Rectal smooth muscle tissue (tissue), 1 donor: ENCODE measurements at regions not wholly inside any gene's neighbourhood (a gene's known extent, or its start where the extent isn't known, plus 50 kb on each side); places are given as distances from the start of the nearest gene placed in this dataset.

Source experiments
- H3K27ac ChIP-seq: one replicate; pipeline ENCODE4 v1.7.0; 2013; ENCODE audit warnings: low read depth, low read length, inconsistent platforms
- H3K27me3 ChIP-seq: one replicate; pipeline ENCODE4 v1.7.0; 2013; ENCODE audit warnings: low read length; ENCODE audit not compliant: control insufficient read depth, insufficient read depth
- H3K36me3 ChIP-seq: one replicate; pipeline ENCODE4 v1.7.0; 2013; ENCODE audit warnings: low read length; ENCODE audit not compliant: control insufficient read depth, insufficient read depth
- H3K4me1 ChIP-seq: one replicate; pipeline ENCODE4 v1.7.0; 2013; ENCODE audit warnings: low read length; ENCODE audit not compliant: control insufficient read depth, insufficient read depth
- H3K4me3 ChIP-seq: one replicate; pipeline ENCODE4 v1.7.0; 2013; ENCODE audit warnings: low read length
- H3K9ac ChIP-seq: one replicate; pipeline ENCODE4 v1.7.0; 2013; ENCODE audit warnings: low read length

DNA sequence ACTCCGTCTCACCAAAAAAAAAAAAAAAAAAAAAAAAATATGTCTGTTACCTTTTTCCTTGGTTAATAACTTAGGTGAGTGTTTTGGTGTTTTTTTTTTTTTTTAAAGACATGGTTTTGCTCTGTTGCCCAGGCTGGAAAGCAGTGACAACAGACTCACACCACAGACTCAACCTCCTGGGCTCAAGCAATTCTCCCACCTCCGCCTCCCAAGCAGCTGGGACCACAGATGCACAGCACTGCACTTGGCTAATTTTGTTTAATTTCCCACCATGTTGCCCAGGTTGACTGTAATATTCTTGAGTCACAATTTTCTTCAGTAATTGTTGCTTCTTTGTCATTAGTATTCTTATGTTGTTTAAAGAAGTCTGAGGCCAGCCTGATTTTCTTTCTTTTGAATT is 149.2 kb upstream of the SYT6 start:
- Histone ChIP-seq H3K9ac (no peak overlapping the region), H3K27me3 (no peaks in the 10 kb centered on the region), H3K4me1 (no peaks in the 10 kb centered on the region), H3K4me3 (no peak overlapping the region), H3K27ac (no peak overlapping the region), H3K36me3 (no peaks in the 10 kb centered on the region)

DNA sequence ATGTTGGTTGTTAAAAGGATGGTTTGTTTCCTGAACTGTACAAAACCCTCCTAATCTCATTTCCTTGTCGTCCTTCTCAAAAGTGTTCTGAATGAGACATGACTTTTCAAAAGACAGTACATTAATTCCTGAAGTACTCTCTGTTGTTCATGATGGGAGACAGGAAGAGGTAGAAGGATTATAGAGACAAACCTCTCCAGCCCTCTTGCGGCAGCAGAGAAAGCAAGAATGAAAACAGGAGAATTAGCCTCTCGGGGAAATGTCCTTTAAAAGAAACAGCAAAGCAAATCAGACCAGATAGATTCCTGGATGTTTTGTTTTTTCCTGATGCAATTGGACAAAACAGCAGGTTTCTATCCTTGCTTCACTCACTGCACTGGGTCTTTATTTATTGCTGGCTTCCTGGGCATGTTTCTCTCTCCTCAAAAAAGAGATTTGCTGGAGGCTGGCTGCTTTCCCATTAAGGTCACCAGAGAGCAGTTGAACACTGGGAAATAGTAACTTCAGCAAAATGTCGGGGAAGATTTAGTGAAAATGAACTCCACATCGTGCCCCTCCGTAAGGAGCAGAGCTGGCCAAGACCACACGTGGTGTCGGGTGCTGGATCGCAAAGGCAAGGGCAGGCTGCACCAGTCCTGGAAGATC is 145.8 kb upstream of the SYT6 start:
- Histone ChIP-seq H3K36me3 (no peaks in the 10 kb centered on the region), H3K27ac (no peak overlapping the region), H3K9ac (no peak overlapping the region), H3K27me3 (no peaks in the 10 kb centered on the region), H3K4me3 (no peak overlapping the region), H3K4me1 (no peaks in the 10 kb centered on the region)

DNA sequence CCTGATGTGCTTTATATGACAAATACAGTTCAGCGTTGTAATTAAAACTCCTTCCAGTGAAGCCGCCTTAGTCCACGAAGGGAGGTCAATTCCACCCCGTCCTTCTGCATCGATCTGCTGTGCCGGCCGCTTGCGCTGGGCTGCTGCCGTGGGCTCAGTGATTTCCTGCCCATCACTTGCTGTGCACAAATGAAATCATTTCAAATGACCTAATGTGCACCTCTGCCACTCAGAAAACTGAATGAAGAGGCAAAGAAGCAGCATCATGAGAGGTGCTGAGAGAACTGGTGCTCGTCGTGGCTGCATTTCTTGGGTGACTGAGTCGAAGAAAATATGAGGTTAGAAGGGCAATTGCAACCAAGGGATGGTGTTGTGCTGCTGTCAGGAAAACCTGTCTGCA is 144.3 kb upstream of the SYT6 start:
- Histone ChIP-seq H3K4me1 (no peaks in the 10 kb centered on the region), H3K4me3 (no peak overlapping the region), H3K27ac (no peak overlapping the region), H3K27me3 (no peaks in the 10 kb centered on the region), H3K36me3 (no peaks in the 10 kb centered on the region), H3K9ac (no peak overlapping the region)

DNA sequence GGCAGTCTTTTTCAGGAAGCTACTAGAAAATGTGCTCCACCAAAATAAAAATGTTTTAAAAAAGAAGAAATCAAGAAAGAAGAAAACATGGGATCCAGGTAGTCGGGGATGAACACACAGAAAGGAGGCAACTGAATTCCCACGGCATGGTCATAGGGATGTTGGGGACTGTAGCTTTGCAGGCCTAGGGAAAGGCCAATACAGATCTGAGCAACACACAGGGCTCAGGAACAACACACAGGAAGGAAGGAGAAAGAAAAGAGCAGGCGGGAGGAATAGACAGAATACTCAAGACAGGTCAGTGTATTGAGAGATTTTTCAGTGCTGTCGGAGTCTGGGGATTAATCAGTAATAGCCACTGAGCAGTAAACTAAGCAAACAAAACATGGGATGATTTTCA is 142.7 kb upstream of the SYT6 start:
- H3K9ac ChIP-seq = no peak overlapping the region
- H3K4me3 ChIP-seq = no peak overlapping the region
- H3K4me1 ChIP-seq = no peaks in the 10 kb centered on the region
- H3K27ac ChIP-seq = no peak overlapping the region
- no peaks in the 10 kb centered on the region for H3K27me3 ChIP-seq
- H3K36me3 ChIP-seq = no peaks in the 10 kb centered on the region

DNA sequence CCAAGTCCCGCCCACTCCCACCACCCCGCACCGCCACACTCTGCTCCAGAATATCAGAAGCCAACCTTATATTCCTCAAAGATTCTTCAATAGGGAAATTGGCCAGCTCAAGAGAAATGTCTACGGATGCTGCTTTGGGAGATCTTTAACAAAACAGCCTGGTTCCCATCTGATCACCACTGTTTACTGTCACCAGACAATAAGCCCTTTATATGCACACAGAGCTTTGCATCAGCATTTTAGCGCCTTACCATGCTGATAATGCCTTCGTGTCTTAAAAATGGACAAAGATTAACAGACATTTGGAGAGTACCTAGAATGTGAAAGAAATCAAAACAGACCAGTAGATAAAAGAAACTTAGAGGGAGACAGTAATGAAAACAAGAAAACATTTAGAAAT is 141.7 kb upstream of the SYT6 start:
- Histone ChIP-seq H3K36me3 (no peaks in the 10 kb centered on the region), H3K9ac (no peak overlapping the region), H3K4me3 (no peak overlapping the region), H3K27ac (no peak overlapping the region), H3K4me1 (no peaks in the 10 kb centered on the region), H3K27me3 (no peaks in the 10 kb centered on the region)

DNA sequence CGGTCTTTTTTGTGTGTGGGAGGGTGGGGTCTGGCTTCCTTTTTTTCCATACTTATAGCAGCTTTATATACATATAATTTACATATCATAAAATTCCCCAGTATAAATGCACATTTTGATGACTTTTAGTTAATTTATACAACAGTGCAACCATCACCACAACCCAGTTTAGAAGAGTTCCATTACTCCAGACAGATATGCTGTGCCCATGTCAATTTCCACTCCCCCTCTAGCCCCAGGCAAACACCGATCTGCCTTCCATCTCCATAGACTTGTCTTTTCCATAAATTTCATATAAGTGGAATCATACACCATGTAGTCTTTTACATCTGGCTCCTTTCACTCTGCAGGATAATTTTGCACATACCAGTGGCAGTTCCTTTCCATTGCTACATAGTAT is 139.2 kb upstream of the SYT6 start:
- no peaks in the 10 kb centered on the region for H3K4me1 ChIP-seq
- no peaks in the 10 kb centered on the region for H3K36me3 ChIP-seq
- no peak overlapping the region for H3K9ac ChIP-seq
- no peaks in the 10 kb centered on the region for H3K27me3 ChIP-seq
- no peak overlapping the region for H3K4me3 ChIP-seq
- H3K27ac ChIP-seq = no peak overlapping the region

DNA sequence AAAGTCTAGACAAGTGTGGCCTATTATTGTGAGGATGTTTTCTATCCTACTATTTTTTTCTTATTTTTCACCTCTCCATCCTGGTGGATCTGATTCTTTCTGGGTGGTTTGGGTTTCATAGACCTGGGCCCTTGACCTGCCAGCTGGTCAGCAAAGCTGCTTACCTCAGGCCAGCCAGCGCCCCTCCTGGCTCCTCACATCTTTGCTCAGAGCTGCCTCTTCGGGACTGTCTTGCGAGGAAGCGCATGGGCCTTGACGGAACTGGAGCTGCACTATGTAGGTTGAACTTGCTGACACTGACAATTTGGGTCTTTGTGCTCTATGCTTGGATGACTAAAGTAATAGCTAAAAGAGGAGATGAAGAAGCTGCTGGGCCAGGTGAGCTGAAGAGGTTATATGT is 138.5 kb upstream of the SYT6 start:
- Histone ChIP-seq H3K4me3 (no peak overlapping the region), H3K27ac (no peak overlapping the region), H3K9ac (no peak overlapping the region), H3K36me3 (no peaks in the 10 kb centered on the region), H3K27me3 (no peaks in the 10 kb centered on the region), H3K4me1 (no peaks in the 10 kb centered on the region)

DNA sequence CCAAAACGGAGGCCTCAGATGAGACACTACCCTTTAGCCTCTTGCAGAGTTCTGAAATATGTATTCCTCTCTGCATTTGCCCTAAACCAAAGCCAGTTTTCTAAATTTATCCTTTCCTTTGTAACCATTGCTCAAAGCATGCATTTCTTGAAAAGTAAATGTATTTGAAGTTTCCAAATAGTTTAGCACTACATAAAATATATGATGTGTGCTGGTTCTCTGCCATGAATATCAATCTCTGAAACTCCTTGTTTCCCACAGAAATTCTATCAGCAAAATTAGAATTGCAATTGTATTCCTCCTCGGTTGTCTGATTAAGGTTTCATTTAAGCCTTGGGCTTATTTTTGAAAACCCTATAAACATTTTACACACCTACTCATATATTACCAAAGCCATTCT is 137.1 kb upstream of the SYT6 start:
- H3K27ac ChIP-seq = no peak overlapping the region
- no peaks in the 10 kb centered on the region for H3K27me3 ChIP-seq
- no peaks in the 10 kb centered on the region for H3K4me1 ChIP-seq
- no peaks in the 10 kb centered on the region for H3K36me3 ChIP-seq
- H3K4me3 ChIP-seq = no peak overlapping the region
- no peak overlapping the region for H3K9ac ChIP-seq

DNA sequence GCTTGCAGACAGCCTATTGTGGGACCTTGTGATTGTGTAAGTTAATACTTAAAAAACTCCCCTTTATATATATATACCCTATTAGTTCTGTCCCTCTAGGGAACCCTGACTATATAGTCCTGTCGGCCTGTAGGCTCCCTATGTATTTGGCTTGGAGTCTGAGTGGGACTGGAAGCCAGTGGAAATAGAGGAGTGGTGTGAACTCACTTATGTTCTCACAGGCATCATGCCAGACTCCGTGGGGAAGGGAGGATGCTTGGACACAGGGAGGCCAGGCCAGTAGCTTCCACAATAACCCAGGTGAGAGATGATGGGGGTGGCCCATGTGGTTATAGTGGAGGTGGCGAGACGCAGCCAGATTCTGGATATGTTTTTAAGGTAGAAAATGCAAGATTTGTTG is 136.7 kb upstream of the SYT6 start:
- no peaks in the 10 kb centered on the region for H3K4me1 ChIP-seq
- H3K9ac ChIP-seq = no peak overlapping the region
- H3K27ac ChIP-seq = no peak overlapping the region
- H3K4me3 ChIP-seq = no peak overlapping the region
- no peaks in the 10 kb centered on the region for H3K36me3 ChIP-seq
- no peaks in the 10 kb centered on the region for H3K27me3 ChIP-seq

DNA sequence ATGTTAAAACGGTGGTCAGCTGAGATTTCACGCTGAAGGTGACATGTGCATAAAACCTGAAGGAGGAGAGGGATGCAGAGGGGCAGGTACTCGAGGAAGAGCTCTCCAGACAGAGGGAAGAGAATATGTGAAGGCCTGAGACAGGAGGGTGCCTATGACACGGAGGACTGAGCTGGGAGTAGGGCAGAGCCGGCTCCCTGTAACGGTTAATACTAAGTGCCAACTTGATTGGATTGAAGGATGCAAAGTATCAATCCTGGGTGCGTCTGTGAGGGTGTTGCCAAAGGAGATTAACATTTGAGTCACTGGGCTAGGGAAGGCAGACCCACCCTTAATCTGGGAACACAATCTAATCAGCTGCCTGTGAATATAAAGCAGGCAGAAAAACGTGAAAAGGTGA is 136.2 kb upstream of the SYT6 start:
- Histone ChIP-seq H3K4me1 (no peaks in the 10 kb centered on the region), H3K27me3 (no peaks in the 10 kb centered on the region), H3K4me3 (no peak overlapping the region), H3K27ac (no peak overlapping the region), H3K36me3 (no peaks in the 10 kb centered on the region), H3K9ac (no peak overlapping the region)

DNA sequence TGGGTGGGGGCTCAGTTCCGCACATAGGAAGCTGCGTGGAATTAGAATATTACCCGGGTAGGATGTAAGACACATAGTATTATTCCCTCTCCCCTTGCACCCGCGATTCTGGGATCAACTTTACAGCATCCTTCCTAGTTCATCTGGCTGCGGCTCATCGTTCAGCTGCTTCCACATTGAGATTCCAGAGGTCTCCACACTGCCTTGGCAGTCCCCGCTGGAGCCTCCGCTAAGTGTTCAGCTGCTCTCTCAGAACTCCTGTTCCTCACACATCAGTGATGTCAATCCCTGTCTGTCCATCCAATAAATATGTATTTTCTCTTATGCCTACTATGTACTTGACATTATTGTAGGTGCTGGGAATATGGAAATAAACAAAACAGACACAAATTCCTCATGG is 135.6 kb upstream of the SYT6 start:
- no peaks in the 10 kb centered on the region for H3K27me3 ChIP-seq
- no peak overlapping the region for H3K9ac ChIP-seq
- no peak overlapping the region for H3K27ac ChIP-seq
- no peaks in the 10 kb centered on the region for H3K36me3 ChIP-seq
- H3K4me3 ChIP-seq = no peak overlapping the region
- H3K4me1 ChIP-seq = no peaks in the 10 kb centered on the region

DNA sequence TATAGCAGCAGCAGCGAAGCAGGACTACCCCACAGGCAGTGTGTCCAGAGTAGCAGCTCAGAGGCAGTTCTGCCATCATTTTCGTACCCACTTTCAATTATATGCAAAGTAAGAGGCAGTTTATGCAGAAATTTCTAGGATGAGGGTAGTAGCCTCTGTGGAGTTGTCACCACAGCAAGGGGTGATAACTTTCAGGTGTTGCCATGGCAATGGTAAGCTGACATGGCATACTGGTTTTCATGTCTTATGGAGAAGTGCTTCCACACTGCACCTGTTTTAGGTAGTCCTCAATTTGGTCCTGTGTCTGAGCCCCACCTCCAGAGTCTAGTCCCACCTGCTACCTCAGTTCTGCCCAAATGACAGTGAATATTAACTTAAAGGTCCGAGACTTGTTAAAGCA is 133.3 kb upstream of the SYT6 start:
- no peaks in the 10 kb centered on the region for H3K27me3 ChIP-seq

DNA sequence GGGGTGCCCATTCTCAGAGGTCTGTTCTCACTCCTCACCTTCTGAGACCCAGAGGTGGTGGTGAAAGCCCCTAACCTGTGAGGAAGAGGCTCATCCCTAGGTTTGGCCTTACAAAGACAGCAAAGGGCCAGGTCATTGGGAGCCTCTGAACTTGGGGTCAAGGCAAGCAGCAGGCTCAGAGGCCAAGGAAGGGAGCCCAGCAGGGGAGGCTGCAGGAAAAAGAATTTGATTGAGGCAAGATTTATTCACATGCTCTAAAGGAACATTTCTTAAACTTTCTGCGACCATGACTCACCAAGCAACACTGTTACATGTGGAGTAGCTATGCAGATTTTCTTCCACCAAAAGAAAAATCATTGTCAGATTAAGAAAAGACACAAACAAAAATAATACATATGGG is 132.5 kb upstream of the SYT6 start:
- H3K4me3 ChIP-seq = no peak overlapping the region
- no peak overlapping the region for H3K27ac ChIP-seq
- H3K4me1 ChIP-seq = no peaks in the 10 kb centered on the region
- no peaks in the 10 kb centered on the region for H3K27me3 ChIP-seq
- no peak overlapping the region for H3K9ac ChIP-seq
- no peaks in the 10 kb centered on the region for H3K36me3 ChIP-seq

More for the DNA sequence above, 133.3 kb upstream of the SYT6 start:
- H3K27ac ChIP-seq = no peak overlapping the region
- no peak overlapping the region for H3K4me3 ChIP-seq
- H3K36me3 ChIP-seq = no peaks in the 10 kb centered on the region
- no peak overlapping the region for H3K9ac ChIP-seq
- no peaks in the 10 kb centered on the region for H3K4me1 ChIP-seq
